Endothelial cell of umbilical vein (primary cell): ENCODE measurements at regions not wholly inside any gene's neighbourhood (a gene's known extent, or its start where the extent isn't known, plus 50 kb on each side); places are given as distances from the start of the nearest gene placed in this dataset.

ENCODE experiments used
- BruUV-seq: library from RNA; stranded (reverse); fragments of 400-500 nt; replicated peaks from 2 replicates; lab custom pipeline; 2021; lab: Mats Ljungman, UMichigan
- CTCF ChIA-PET: fragments of 300-600, 350-600 bp; sonication (Branson Sonifier 250); formaldehyde crosslinking; loops from one replicate; lab custom pipeline; 2021; ENCODE audit warnings: antibody characterized with exemption, inconsistent platforms; lab: Charles Lee
- POLR2A ChIA-PET: fragments of 300-600, 350-600 bp; sonication (Branson Sonifier 250); formaldehyde crosslinking; loops from one replicate; lab custom pipeline; 2021; ENCODE audit warnings: antibody characterized with exemption, inconsistent platforms; lab: Charles Lee
- DNase-seq: peaks from one replicate; pipeline ENCODE4 v3.0.0-alpha.2; 2011; ENCODE audit warnings: low read depth, low spot score
- FAIRE-seq: peaks from 2 replicates; lab custom pipeline; 2011; peaks lifted over from hg19 to GRCh38; lab: Jason Lieb, UNC
- H2AFZ ChIP-seq: 2 replicates; pipeline ENCODE4 v1.6.0; 2012; ENCODE audit warnings: low read depth, low read length, control low read depth, inconsistent platforms
- H3K27ac ChIP-seq: 2 replicates; pipeline ENCODE4 v1.5.1; 2011; ENCODE audit warnings: low read depth, mild to moderate bottlenecking, control low read depth, low read length, moderate library complexity; ENCODE audit not compliant: insufficient read depth
- H3K27me3 ChIP-seq, 2 experiments: 2 replicates each; pipeline versions ENCODE4 v1.6.0 to v1.6.1; 2011; ENCODE audit warnings: low read length in 2 of 2, mixed read lengths in 1 of 2; ENCODE audit not compliant: control insufficient read depth in 2 of 2, insufficient read depth in 2 of 2
- H3K36me3 ChIP-seq, 2 experiments: 2 replicates in 1 of 2; 3 replicates in 1 of 2; pipeline ENCODE4 v1.5.1; 2011; ENCODE audit warnings: low read length in 2 of 2, mild to moderate bottlenecking in 1 of 2, moderate library complexity in 1 of 2; ENCODE audit not compliant: control insufficient read depth in 2 of 2, insufficient read depth in 2 of 2; ENCODE audit errors: extremely low read depth in 1 of 2
- H3K4me1 ChIP-seq: 3 replicates; pipeline ENCODE4 v1.5.1; 2011; ENCODE audit warnings: mild to moderate bottlenecking, low read length; ENCODE audit not compliant: control insufficient read depth, insufficient read depth; ENCODE audit errors: extremely low read depth
- H3K4me2 ChIP-seq: 2 replicates; pipeline ENCODE4 v1.6.1; 2011; ENCODE audit warnings: low read length, control low read depth, mixed read lengths; ENCODE audit not compliant: insufficient read depth
- H3K4me3 ChIP-seq, 3 experiments: fragments of 200-600 bp in 1 of 3; sonication (generic), shearing (Covaris generic) in 1 of 3; replicated peaks in 1 of 3; 2 replicates each; pipeline ENCODE4 v1.5.1; 2011 to 2016; ENCODE audit warnings: control low read depth in 3 of 3, low read length in 3 of 3, mild to moderate bottlenecking in 2 of 3, inconsistent platforms in 1 of 3, low read depth in 1 of 3, moderate library complexity in 1 of 3; ENCODE audit not compliant: insufficient read depth in 1 of 3
- H3K79me2 ChIP-seq: 2 replicates; pipeline ENCODE4 v1.6.0; 2012; ENCODE audit warnings: low read length, inconsistent platforms; ENCODE audit not compliant: control insufficient read depth, insufficient read depth
- H3K9ac ChIP-seq: replicated peaks from 2 replicates; pipeline ENCODE3; 2011; ENCODE audit warnings: low read length, control low read depth; ENCODE audit not compliant: insufficient read depth; ENCODE audit errors: extremely low read depth
- H3K9me1 ChIP-seq: replicated peaks from 3 replicates; pipeline ENCODE4 v1.6.0; 2011; ENCODE audit warnings: mild to moderate bottlenecking, low read length; ENCODE audit not compliant: control insufficient read depth, insufficient read depth; ENCODE audit errors: extremely low read depth
- H3K9me3 ChIP-seq: replicated peaks from 2 replicates; pipeline ENCODE4 v1.5.1; 2012; ENCODE audit warnings: low read length, inconsistent platforms; ENCODE audit not compliant: control insufficient read depth, insufficient read depth
- H4K20me1 ChIP-seq: replicated peaks from 2 replicates; pipeline ENCODE3; 2011; ENCODE audit warnings: mild to moderate bottlenecking, low read length; ENCODE audit not compliant: control insufficient read depth, insufficient read depth; ENCODE audit errors: extremely low read depth
- CTCF ChIP-seq, 2 donors: IDR thresholded peaks; 1 replicate in 1 of 2; 2 replicates in 1 of 2; pipeline ENCODE4 v1.5.1; 2011; ENCODE audit warnings: low read length in 2 of 2, mild to moderate bottlenecking in 2 of 2, moderate library complexity in 2 of 2, control low read depth in 1 of 2, inconsistent platforms in 1 of 2, low read depth in 1 of 2; ENCODE audit not compliant: insufficient read depth in 1 of 2; ENCODE audit errors: extremely low read depth in 1 of 2
- FOS ChIP-seq: IDR thresholded peaks from 2 replicates; pipeline ENCODE4 v1.6.1; 2011; ENCODE audit warnings: mild to moderate bottlenecking, low read length, moderate library complexity, borderline replicate concordance; ENCODE audit not compliant: insufficient read depth
- GATA2 ChIP-seq: IDR thresholded peaks from 2 replicates; pipeline ENCODE4 v1.7.0; 2011; ENCODE audit warnings: low read depth, mild to moderate bottlenecking, moderate library complexity, mixed read lengths, low read length; ENCODE audit not compliant: insufficient read length, insufficient read depth
- JUN ChIP-seq: IDR thresholded peaks from 2 replicates; pipeline ENCODE4 v1.6.1; 2011; ENCODE audit warnings: borderline replicate concordance, low read depth; ENCODE audit not compliant: insufficient read length, insufficient read depth
- MAX ChIP-seq: IDR thresholded peaks from 2 replicates; pipeline ENCODE4 v1.6.1; 2011; ENCODE audit not compliant: insufficient read depth, insufficient read length
- MYC ChIP-seq: IDR thresholded peaks from one replicate; pipeline ENCODE4 v1.6.1; 2011; ENCODE audit warnings: mild to moderate bottlenecking, low read depth, low read length
- POLR2AphosphoS5 ChIP-seq: IDR thresholded peaks from 2 replicates; pipeline ENCODE4 v1.6.1; 2012; ENCODE audit warnings: low read depth, mild to moderate bottlenecking, control low read depth, low read length, moderate library complexity; ENCODE audit not compliant: insufficient read depth
- dilution Hi-C: fragments of 300-500 bp; cut with MboI; formaldehyde crosslinking; loops from one replicate; pipeline ENCODE4 v1.15.0; 2019; ENCODE audit warnings: low sequenced_read_pairs; ENCODE audit not compliant: extremely low pct_ligation_motif_present
- intact Hi-C: fragments of 100-400 bp; cut with micrococcal nuclease; formaldehyde crosslinking; loops from one replicate; pipeline ENCODE4 v1.10.0; 2022

- intact Hi-C loops, result no loop called here
- H3K27ac ChIP-seq, result no peak overlapping the region
- CTCF ChIA-PET, result no interaction called here
- POLR2A ChIA-PET, result no interaction called here
- H3K9me1 ChIP-seq, result no peaks in the 10 kb centered on the region
- TF ChIP-seq CTCF (IDR thresholded peaks at IDR 0.05; ENCODE audit: extremely low read depth in 1 of 2, insufficient read depth in 1 of 2, low read depth in 1 of 2, low read length in 2 of 2) (no peak), MAX (no peak), POLR2AphosphoS5 (no peak), FOS (no peak)
- no peaks in the 10 kb centered on the region for H3K79me2 ChIP-seq
- peaks cover 2% of the 10 kb centered on the region for H3K4me1 ChIP-seq
- H3K27me3 ChIP-seq, result no peaks in the 10 kb centered on the region
- FAIRE-seq (no peak), DNase-seq (no peak)
- dilution Hi-C loops, result no loop called here
- H3K4me2 ChIP-seq, result no peak overlapping the region
- no TSS peak for BruUV-seq
- no peaks in the 10 kb centered on the region for H3K36me3 ChIP-seq
- H2AFZ ChIP-seq, result no peak overlapping the region
- no peaks in the 10 kb centered on the region for H4K20me1 ChIP-seq
- H3K4me3 ChIP-seq, result no peak overlapping the region
- no peak overlapping the region for H3K9ac ChIP-seq
- H3K9me3 ChIP-seq, result no peaks in the 10 kb centered on the region
Measured at GRCh38 chr14:89565607-89566006, 148.6 kb upstream of the FOXN3 start.

GRCh38 chr14:89564989-89565388 is 148.0 kb upstream of the FOXN3 start:
- dilution Hi-C loops, result no loop called here
- FAIRE-seq, result no peak

More at GRCh38 chr14:89564989-89565388, 148.0 kb upstream of the FOXN3 start:
- POLR2A ChIA-PET, result interaction anchor here (0.8 kb wide), 1 partner anchor 22 kb away, joined by 3 read pairs; no protein-coding TSS in a partner anchor
- CTCF ChIA-PET, result interaction anchor here (0.7 to 0.8 kb wide), 2 partner anchors 20 to 22 kb away, joined by 4 read pairs; no protein-coding TSS in a partner anchor
- intact Hi-C loops, result no loop called here
- Histone ChIP-seq H3K27me3 (no peaks in the 10 kb centered on the region), H3K4me2 (no peak overlapping the region), H3K36me3 (no peaks in the 10 kb centered on the region), H3K9me3 (no peaks in the 10 kb centered on the region), H3K27ac (no peak overlapping the region), H3K9me1 (no peaks in the 10 kb centered on the region), H3K4me1 (peaks cover 2% of the 10 kb centered on the region), H2AFZ (no peak overlapping the region), H3K4me3 (no peak overlapping the region), H3K79me2 (no peaks in the 10 kb centered on the region), H4K20me1 (no peaks in the 10 kb centered on the region), H3K9ac (no peak overlapping the region)
- BruUV-seq, result no TSS peak
- TF ChIP-seq JUN (no peak), MAX (no peak), MYC (no peak), GATA2 (no peak)
- DNase-seq, result no peak
